ENCODE measurements at regions not wholly inside any gene's neighbourhood (a gene's known extent, or its start where the extent isn't known, plus 50 kb on each side); places are given as distances from the start of the nearest gene placed in this dataset.

DNA sequence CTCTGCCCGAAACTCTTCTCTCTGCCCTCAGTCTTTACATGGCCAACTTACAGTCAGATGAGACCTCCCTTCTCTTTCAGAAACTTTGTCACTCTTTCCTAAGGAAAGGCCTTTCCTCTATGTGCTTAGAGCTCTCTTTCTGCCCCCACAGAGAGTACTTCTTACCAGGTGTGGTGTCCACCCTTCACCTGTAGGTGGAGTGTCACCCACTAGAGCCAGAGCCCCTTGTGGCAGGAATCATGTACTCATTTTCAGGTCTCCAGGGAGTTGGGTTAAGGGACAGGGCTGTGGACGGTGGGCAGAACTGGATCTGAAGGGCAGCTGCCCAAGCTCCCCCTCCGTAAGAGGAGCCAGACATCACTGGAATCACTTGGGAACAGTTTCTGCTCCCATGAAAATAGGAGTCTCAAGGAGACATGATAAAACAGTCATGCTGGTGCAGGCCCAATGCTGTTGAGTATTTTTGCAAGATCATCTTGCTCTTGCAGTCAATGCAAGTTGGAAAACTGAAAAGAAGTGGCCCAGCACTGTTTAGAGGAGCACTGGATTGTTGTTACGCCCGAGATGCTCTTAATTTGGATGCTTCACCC, 436.7 kb downstream of the ZSWIM6 start:
- Mint-ChIP-seq H3K36me3 (ENCODE audit: low read depth, unreplicated experiment) (no peaks in the 10 kb centered on the region), H3K9me3 (ENCODE audit: unreplicated experiment) (no peaks in the 10 kb centered on the region), H3K27me3 (ENCODE audit: unreplicated experiment) (peaks cover 3% of the 10 kb centered on the region), H3K27ac (ENCODE audit: unreplicated experiment) (no peak overlapping the region), H3K4me3 (ENCODE audit: unreplicated experiment) (no peak overlapping the region), H3K4me1 (ENCODE audit: unreplicated experiment) (peaks cover 6% of the 10 kb centered on the region)
- peak; percentile 53 for DNase-seq (ENCODE audit: low spot score)
- TF ChIP-seq, protein P1, sequence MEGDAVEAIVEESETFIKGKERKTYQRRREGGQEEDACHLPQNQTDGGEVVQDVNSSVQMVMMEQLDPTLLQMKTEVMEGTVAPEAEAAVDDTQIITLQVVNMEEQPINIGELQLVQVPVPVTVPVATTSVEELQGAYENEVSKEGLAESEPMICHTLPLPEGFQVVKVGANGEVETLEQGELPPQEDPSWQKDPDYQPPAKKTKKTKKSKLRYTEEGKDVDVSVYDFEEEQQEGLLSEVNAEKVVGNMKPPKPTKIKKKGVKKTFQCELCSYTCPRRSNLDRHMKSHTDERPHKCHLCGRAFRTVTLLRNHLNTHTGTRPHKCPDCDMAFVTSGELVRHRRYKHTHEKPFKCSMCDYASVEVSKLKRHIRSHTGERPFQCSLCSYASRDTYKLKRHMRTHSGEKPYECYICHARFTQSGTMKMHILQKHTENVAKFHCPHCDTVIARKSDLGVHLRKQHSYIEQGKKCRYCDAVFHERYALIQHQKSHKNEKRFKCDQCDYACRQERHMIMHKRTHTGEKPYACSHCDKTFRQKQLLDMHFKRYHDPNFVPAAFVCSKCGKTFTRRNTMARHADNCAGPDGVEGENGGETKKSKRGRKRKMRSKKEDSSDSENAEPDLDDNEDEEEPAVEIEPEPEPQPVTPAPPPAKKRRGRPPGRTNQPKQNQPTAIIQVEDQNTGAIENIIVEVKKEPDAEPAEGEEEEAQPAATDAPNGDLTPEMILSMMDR (IDR thresholded peaks at IDR 0.05; ENCODE audit: unreplicated experiment): peak; percentile 66

DNA sequence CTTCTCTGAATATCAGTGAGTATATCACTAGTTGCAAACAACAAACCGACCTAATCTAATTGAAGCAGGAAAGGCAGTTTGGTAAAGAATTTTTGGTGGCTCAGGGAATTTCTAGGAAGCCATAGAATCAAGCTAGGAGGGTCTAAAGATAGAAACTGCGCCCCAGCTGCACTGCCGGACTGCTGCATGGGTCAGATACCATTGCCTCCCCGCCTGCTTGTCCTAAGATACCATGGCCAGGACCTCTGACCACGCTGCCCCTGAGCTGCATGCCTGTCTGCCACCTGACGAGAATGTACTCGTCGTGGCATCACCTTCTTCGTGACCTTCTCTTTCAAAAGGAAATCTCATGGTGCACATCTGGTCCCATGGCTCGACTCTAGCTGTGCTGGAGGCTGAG, 439.0 kb downstream of the ZSWIM6 start:
- no peak for DNase-seq (ENCODE audit: low spot score)
- TF ChIP-seq, protein P1 (IDR thresholded peaks at IDR 0.05; ENCODE audit: unreplicated experiment): no peak
- Mint-ChIP-seq H3K4me1 (ENCODE audit: unreplicated experiment) (peaks cover 6% of the 10 kb centered on the region), H3K36me3 (ENCODE audit: low read depth, unreplicated experiment) (no peaks in the 10 kb centered on the region), H3K4me3 (ENCODE audit: unreplicated experiment) (no peak overlapping the region), H3K27ac (ENCODE audit: unreplicated experiment) (no peak overlapping the region), H3K9me3 (ENCODE audit: unreplicated experiment) (no peaks in the 10 kb centered on the region), H3K27me3 (ENCODE audit: unreplicated experiment) (peaks cover 3% of the 10 kb centered on the region)

DNA sequence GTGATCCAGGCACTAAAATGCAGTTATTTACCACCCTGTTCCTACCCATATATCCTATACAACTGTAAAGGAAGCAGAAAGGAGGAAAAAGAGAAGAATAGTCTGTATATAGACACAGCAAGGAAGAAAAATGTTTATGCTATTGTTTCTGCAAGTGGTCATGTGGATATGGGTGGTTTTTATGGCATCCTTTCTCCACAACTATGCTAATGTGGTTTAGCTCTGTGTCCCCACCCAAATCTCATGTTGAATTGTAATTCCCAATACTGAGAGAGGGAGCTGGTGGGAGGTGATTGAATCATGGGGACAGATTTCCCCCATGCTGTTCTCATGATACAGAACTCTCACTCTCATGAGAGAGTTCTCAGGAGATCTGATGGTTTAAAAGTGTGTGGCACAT, 439.8 kb downstream of the ZSWIM6 start:
- H3K27ac Mint-ChIP-seq (ENCODE audit: unreplicated experiment): no peak overlapping the region
- no peaks in the 10 kb centered on the region for H3K9me3 Mint-ChIP-seq (ENCODE audit: unreplicated experiment)
- peaks cover 3% of the 10 kb centered on the region for H3K27me3 Mint-ChIP-seq (ENCODE audit: unreplicated experiment)
- peaks cover 6% of the 10 kb centered on the region for H3K4me1 Mint-ChIP-seq (ENCODE audit: unreplicated experiment)
- DNase-seq (ENCODE audit: low spot score): no peak
- H3K36me3 Mint-ChIP-seq (ENCODE audit: low read depth, unreplicated experiment): no peaks in the 10 kb centered on the region
- TF ChIP-seq, protein P1 (IDR thresholded peaks at IDR 0.05; ENCODE audit: unreplicated experiment): no peak
- no peak overlapping the region for H3K4me3 Mint-ChIP-seq (ENCODE audit: unreplicated experiment)

DNA sequence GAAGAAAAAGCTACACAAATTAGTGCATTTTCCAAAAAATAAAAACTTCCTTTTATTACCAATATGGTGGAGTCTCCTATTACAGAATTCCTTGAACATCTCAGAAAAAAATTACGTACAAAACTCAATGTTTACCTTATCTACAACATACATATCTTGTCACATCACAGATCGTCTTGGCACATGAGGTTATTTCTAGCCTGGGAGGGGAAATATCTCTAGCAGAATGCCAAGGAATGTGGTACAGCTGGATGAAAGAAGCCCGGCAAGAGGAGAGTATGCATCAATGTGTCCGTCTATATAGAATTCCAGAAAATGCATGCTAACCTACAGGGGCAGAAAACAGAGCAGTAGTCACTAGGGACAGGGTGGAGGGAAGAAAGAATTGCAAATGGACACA, 443.8 kb downstream of the ZSWIM6 start:
- Mint-ChIP-seq H3K36me3 (ENCODE audit: low read depth, unreplicated experiment) (no peaks in the 10 kb centered on the region), H3K27me3 (ENCODE audit: unreplicated experiment) (peaks cover 2% of the 10 kb centered on the region), H3K4me1 (ENCODE audit: unreplicated experiment) (peaks cover 6% of the 10 kb centered on the region), H3K9me3 (ENCODE audit: unreplicated experiment) (no peaks in the 10 kb centered on the region), H3K27ac (ENCODE audit: unreplicated experiment) (no peak overlapping the region), H3K4me3 (ENCODE audit: unreplicated experiment) (no peak overlapping the region)
- no peak for DNase-seq (ENCODE audit: low spot score)
- TF ChIP-seq, protein P1 (IDR thresholded peaks at IDR 0.05; ENCODE audit: unreplicated experiment): no peak

DNA sequence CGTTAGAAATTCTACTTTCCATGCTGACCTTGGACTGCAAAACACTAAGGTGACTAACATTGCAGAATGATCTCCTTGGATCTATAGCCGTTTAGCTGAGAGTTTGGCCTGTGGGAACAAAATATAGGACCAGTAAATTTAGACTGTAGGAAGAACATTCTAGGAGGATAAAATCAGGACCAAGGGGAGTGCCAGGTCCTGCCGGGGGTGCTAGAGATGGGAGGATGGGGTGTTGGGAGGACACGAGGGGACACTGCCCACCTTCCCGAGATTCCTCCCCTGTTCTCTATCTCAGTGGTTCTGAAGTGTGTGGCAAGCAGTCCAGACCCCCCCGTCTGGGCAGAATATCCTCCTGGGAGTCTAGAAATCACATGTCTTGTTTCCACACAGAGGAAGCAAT, 445.2 kb downstream of the ZSWIM6 start:
- Mint-ChIP-seq H3K36me3 (ENCODE audit: low read depth, unreplicated experiment) (no peaks in the 10 kb centered on the region), H3K4me1 (ENCODE audit: unreplicated experiment) (peaks cover under 1% of the 10 kb centered on the region), H3K9me3 (ENCODE audit: unreplicated experiment) (no peaks in the 10 kb centered on the region), H3K27me3 (ENCODE audit: unreplicated experiment) (no peaks in the 10 kb centered on the region), H3K4me3 (ENCODE audit: unreplicated experiment) (no peak overlapping the region), H3K27ac (ENCODE audit: unreplicated experiment) (no peak overlapping the region)
- TF ChIP-seq, protein P1 (IDR thresholded peaks at IDR 0.05; ENCODE audit: unreplicated experiment): no peak
- DNase-seq (ENCODE audit: low spot score): no peak
